ENCODE measurements at regions not wholly inside any gene's neighbourhood (a gene's known extent, or its start where the extent isn't known, plus 50 kb on each side); places are given as distances from the start of the nearest gene placed in this dataset.
"Not testable (repeated sequence)": the region's sequence is repeated elsewhere in the genome, so short reads cannot be mapped to it uniquely, and the experiment has no call there.

- DNase-seq, result peak; percentile 71
These were observed 144.5 kb upstream of the SLC38A2 start for GRCh38 chr12:46516933-46517578.

- no peak for DNase-seq
These were observed 143.8 kb upstream of the SLC38A2 start for GRCh38 chr12:46516238-46516932.

GRCh38 chr12:46515829-46516228 is 143.3 kb upstream of the SLC38A2 start:
- DNase-seq, result no peak

- DNase-seq, result no peak
These were observed 142.3 kb upstream of the SLC38A2 start for GRCh38 chr12:46514886-46515285.

GRCh38 chr12:46510257-46510656 is 137.7 kb upstream of the SLC38A2 start:
- not testable (repeated sequence) for DNase-seq

GRCh38 chr12:46509135-46509534 is 136.6 kb upstream of the SLC38A2 start:
- DNase-seq, result no peak

GRCh38 chr12:46508651-46509050 is 136.1 kb upstream of the SLC38A2 start:
- no peak for DNase-seq

GRCh38 chr12:46507766-46508165 is 135.2 kb upstream of the SLC38A2 start:
- DNase-seq, result no peak

- DNase-seq, result no peak
These were observed 134.4 kb upstream of the SLC38A2 start for GRCh38 chr12:46506961-46507360.

- no peak for DNase-seq
These were observed 133.6 kb upstream of the SLC38A2 start for GRCh38 chr12:46506198-46506597.

GRCh38 chr12:46504494-46504893 is 131.9 kb upstream of the SLC38A2 start:
- no peak for DNase-seq

- DNase-seq, result no peak
These were observed 131.1 kb upstream of the SLC38A2 start for GRCh38 chr12:46503637-46504175.

GRCh38 chr12:46500673-46501072 is 128.1 kb upstream of the SLC38A2 start:
- DNase-seq, result no peak

GRCh38 chr12:46499901-46500300 is 127.3 kb upstream of the SLC38A2 start:
- DNase-seq, result no peak

- no peak for DNase-seq
These were observed 126.7 kb upstream of the SLC38A2 start for GRCh38 chr12:46499226-46499625.

- no peak for DNase-seq
These were observed 125.2 kb upstream of the SLC38A2 start for GRCh38 chr12:46497739-46498138.

GRCh38 chr12:46494424-46494823 is 121.9 kb upstream of the SLC38A2 start:
- DNase-seq, result no peak

- DNase-seq, result no peak
These were observed 121.2 kb upstream of the SLC38A2 start for GRCh38 chr12:46493834-46494181.

GRCh38 chr12:46493150-46493833 is 120.7 kb upstream of the SLC38A2 start:
- DNase-seq, result no peak

GRCh38 chr12:46492471-46493085 is 120.0 kb upstream of the SLC38A2 start:
- DNase-seq, result no peak

- no peak for DNase-seq
These were observed 119.0 kb upstream of the SLC38A2 start for GRCh38 chr12:46491548-46491947.

GRCh38 chr12:46490635-46491034 is 118.1 kb upstream of the SLC38A2 start:
- DNase-seq, result no peak

GRCh38 chr12:46489951-46490388 is 117.4 kb upstream of the SLC38A2 start:
- DNase-seq, result no peak
